Activated CD8-positive, alpha-beta T cell treated with anti-CD3 and anti-CD28 coated beads for 36 hours (primary cell): ENCODE measurements at regions not wholly inside any gene's neighbourhood (a gene's known extent, or its start where the extent isn't known, plus 50 kb on each side); places are given as distances from the start of the nearest gene placed in this dataset.
"Not testable (repeated sequence)": the region's sequence is repeated elsewhere in the genome, so short reads cannot be mapped to it uniquely, and the experiment has no call there.

Source experiments
- ATAC-seq: fragments of 200-7000 bp; cut with Tn5 transposase; one replicate; pipeline ENCODE4 v1.10.0; 2021; ENCODE audit warnings: mild to moderate bottlenecking, moderate library complexity
- CTCF ChIA-PET: fragments of 350-600 bp; sonication (Branson Sonifier 250); formaldehyde crosslinking; loops from one replicate; lab custom pipeline; 2021; ENCODE audit warnings: antibody characterized with exemption; lab: Charles Lee
- POLR2A ChIA-PET: fragments of 350-600 bp; sonication (Branson Sonifier 250); formaldehyde crosslinking; loops from one replicate; lab custom pipeline; 2021; ENCODE audit warnings: antibody characterized with exemption; lab: Charles Lee
- DNase-seq: peaks from one replicate; pipeline ENCODE4 v3.0.0-alpha.2; 2020
- H3K27ac Mint-ChIP-seq: one replicate; pipeline ENCODE4 v1.8.0; 2021; ENCODE audit warnings: mild to moderate bottlenecking, mixed read lengths
- H3K27me3 Mint-ChIP-seq: one replicate; pipeline ENCODE4 v1.8.0; 2021; ENCODE audit warnings: mixed read lengths
- H3K36me3 Mint-ChIP-seq: one replicate; pipeline ENCODE4 v1.8.0; 2021; ENCODE audit warnings: low read depth, mixed read lengths
- H3K4me1 Mint-ChIP-seq: one replicate; pipeline ENCODE4 v1.8.0; 2021; ENCODE audit warnings: low read depth, mixed read lengths
- H3K4me3 Mint-ChIP-seq: one replicate; pipeline ENCODE4 v1.8.0; 2021; ENCODE audit warnings: mild to moderate bottlenecking, moderate library complexity, mixed read lengths
- H3K9me3 Mint-ChIP-seq: one replicate; pipeline ENCODE4 v1.8.0; 2021; ENCODE audit warnings: mixed read lengths
- CTCF ChIP-seq: fragments of 200-600 bp; IDR thresholded peaks from one replicate; pipeline ENCODE4 v1.8.0; 2022; ENCODE audit warnings: antibody characterized with exemption, mild to moderate bottlenecking
- intact Hi-C: fragments of 100-400 bp; cut with micrococcal nuclease; formaldehyde crosslinking; loops from one replicate; pipeline ENCODE4 v1.10.0; 2022

GRCh38 chr6:74892091-74892490, 313.8 kb downstream of the COL12A1 start:
- Mint-ChIP-seq H3K9me3 (peaks cover 2% of the 10 kb centered on the region), H3K36me3 (no peaks in the 10 kb centered on the region), H3K27ac (no peak overlapping the region), H3K4me1 (no peaks in the 10 kb centered on the region), H3K4me3 (no peak overlapping the region), H3K27me3 (no peaks in the 10 kb centered on the region)
- ChIA-PET POLR2A (no interaction called here), CTCF (no interaction called here)
- TF ChIP-seq CTCF = no peak
- intact Hi-C loops = no loop called here
- DNase-seq (no peak), ATAC-seq (no peak)

DNA sequence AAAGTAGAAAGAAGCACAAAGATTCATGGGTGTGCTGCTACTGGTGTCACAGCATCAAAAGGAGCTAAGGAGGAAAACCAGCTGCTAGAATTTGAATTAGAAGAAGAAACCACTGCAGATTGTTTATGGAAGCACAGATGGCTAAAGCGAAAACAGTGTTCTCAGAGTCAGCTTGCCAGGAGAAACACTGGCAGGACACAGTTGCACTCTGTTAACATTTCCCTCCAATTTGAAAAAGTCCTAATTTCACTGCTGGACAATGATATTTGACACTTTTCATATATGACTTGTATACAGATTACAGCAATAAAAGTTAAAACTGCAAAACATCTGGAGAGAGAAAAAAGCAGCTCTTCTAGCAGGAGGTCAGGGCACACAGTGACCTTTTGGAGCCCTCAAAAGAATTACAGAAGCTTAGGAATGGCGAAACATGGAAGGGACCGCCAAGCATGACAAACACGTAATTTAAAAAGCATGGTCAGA, 314.5 kb downstream of the COL12A1 start:
- ATAC-seq (no peak), DNase-seq (no peak)
- ChIA-PET POLR2A (no interaction called here), CTCF (no interaction called here)
- peaks cover 4% of the 10 kb centered on the region for H3K9me3 Mint-ChIP-seq
- H3K27me3 Mint-ChIP-seq = no peaks in the 10 kb centered on the region
- intact Hi-C loops = no loop called here
- no peaks in the 10 kb centered on the region for H3K36me3 Mint-ChIP-seq
- no peak overlapping the region for H3K27ac Mint-ChIP-seq
- TF ChIP-seq CTCF = no peak
- H3K4me3 Mint-ChIP-seq = no peak overlapping the region
- no peaks in the 10 kb centered on the region for H3K4me1 Mint-ChIP-seq

DNA sequence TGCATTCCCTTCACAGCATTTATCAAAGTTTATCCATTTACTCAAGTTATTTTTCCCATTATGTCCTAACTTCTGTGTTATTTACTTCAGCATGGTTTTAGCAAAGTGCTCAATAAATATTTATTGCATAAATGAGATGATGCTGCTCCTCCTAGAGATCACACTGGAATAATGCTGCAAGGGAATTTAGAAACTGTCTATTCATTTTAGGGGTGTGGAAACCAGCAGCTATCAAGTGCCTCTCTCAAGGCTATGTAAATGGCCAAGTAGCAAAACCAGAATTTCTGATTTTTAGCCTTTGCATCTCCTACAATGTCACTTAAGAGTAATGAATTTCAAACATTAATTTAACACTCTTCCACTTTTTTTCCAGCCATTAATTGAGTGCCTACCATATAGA, 316.2 kb downstream of the COL12A1 start:
- no peaks in the 10 kb centered on the region for H3K4me1 Mint-ChIP-seq
- TF ChIP-seq CTCF = no peak
- no peaks in the 10 kb centered on the region for H3K36me3 Mint-ChIP-seq
- no peaks in the 10 kb centered on the region for H3K27me3 Mint-ChIP-seq
- ATAC-seq = no peak
- no peak for DNase-seq
- intact Hi-C loops = no loop called here
- H3K9me3 Mint-ChIP-seq = peaks cover 7% of the 10 kb centered on the region
- no peak overlapping the region for H3K4me3 Mint-ChIP-seq
- ChIA-PET CTCF (no interaction called here), POLR2A (interaction anchor here (0.9 kb wide), 1 partner anchor 285 kb away, joined by 3 read pairs; no protein-coding TSS in a partner anchor)
- no peak overlapping the region for H3K27ac Mint-ChIP-seq

- H3K9me3 Mint-ChIP-seq, H3K27me3 Mint-ChIP-seq, H3K4me3 Mint-ChIP-seq, H3K36me3 Mint-ChIP-seq, H3K4me1 Mint-ChIP-seq, POLR2A ChIA-PET, DNase-seq, ATAC-seq, H3K27ac Mint-ChIP-seq, CTCF ChIA-PET, intact Hi-C loops: not testable (repeated sequence)
These were observed 317.1 kb downstream of the COL12A1 start for GRCh38 chr6:74888741-74889140.

GRCh38 chr6:74879976-74880375, 325.9 kb downstream of the COL12A1 start:
- Mint-ChIP-seq H3K36me3 (no peaks in the 10 kb centered on the region), H3K4me3 (no peak overlapping the region), H3K9me3 (peaks cover 2% of the 10 kb centered on the region), H3K4me1 (no peaks in the 10 kb centered on the region), H3K27ac (no peak overlapping the region), H3K27me3 (no peaks in the 10 kb centered on the region)
- ATAC-seq (no peak), DNase-seq (no peak)
- ChIA-PET CTCF (no interaction called here), POLR2A (interaction anchor here (0.7 kb wide), 1 partner anchor 821 kb away, joined by 3 read pairs; no protein-coding TSS in a partner anchor)
- TF ChIP-seq CTCF = no peak
- intact Hi-C loops = no loop called here

DNA sequence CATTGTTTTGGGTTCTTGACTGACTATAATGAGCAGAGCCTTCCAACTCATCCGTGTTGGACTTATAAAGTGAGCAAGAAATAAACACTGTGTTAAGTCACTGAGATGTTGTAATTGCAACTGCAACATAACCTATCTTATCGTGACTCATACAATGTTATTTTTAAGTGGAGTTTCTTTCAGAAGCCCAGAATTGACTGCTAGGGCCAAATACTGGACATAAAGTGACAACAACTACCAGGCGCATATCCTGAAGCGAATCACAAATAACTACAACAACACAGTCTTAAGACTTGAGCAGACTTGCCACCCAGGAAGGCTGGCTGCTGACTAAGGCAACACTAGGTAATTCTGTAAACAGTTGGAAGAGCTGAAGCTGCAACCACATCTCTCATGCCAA, 326.6 kb downstream of the COL12A1 start:
- Mint-ChIP-seq H3K27me3 (no peaks in the 10 kb centered on the region), H3K4me3 (no peak overlapping the region), H3K36me3 (no peaks in the 10 kb centered on the region), H3K27ac (no peak overlapping the region), H3K4me1 (no peaks in the 10 kb centered on the region), H3K9me3 (peaks cover 2% of the 10 kb centered on the region)
- ChIA-PET POLR2A (no interaction called here), CTCF (no interaction called here)
- TF ChIP-seq CTCF = no peak
- ATAC-seq (no peak), DNase-seq (no peak)
- intact Hi-C loops = no loop called here
